ENCODE measurements at regions not wholly inside any gene's neighbourhood (a gene's known extent, or its start where the extent isn't known, plus 50 kb on each side); places are given as distances from the start of the nearest gene placed in this dataset.
A peak's percentile ranks its signal among the peaks of the same experiment; 100 is the strongest.

DNA sequence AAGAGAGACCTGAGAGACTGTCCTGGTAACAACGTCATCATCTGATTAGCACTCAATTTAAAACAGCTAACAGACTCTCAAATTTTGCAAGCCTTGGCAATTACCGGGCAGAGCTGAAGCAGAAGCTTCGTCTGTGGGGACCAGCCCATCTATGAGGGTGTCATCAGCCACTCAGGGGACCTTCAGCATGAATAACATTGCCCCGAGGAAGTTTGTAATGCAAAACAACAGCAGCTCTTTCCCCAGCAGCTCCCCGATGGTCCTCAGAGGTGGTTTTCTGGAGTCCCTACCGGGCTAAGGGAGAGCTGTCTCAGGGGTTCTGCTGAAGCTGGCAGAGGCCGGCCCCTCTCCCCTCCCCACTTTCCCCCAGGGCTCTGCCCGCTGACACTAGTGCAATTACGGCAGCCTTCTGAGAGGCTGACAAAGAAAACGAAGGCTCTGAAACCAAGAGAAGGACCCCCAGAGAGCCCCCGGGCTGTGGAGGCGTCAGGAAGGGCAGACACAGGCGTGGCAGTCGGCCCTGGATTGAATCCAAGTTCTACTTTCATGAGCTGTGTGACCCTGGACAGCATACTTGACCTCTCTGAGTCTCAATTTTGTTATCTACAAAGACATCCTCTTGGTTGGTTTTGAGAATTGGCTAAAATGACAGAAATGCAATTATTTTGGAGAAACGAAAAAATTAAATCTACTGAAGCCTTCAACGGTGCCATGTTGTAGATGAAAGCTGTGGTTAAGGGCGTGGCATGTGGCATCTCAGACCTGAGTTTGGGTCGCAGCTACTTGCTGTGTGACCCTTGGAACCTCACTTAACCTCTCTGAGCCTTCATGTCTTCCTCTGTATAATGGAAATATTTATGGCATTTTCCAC lies 102.1 kb upstream of the TLE3 start:
- no peak for DNase-seq (ENCODE audit: low read depth)

DNA sequence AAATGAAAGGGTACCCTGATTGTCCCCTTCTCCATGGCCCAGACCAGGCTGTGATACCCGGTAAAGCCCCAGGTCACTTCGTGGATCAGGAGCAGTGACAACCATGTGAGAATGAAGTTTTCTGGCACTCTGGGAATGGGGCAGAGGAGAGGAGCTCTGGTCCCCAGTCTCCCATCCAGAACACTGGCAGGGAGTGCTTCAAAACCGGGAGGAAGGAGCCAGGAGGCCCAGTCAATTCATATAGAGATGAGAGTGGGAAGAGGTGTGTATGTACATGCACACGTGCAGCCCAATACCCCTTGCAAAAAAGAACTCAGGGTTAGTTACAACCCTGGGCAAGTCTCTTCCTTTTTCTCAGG lies 101.4 kb upstream of the TLE3 start:
- no peak for DNase-seq (ENCODE audit: low read depth)

DNA sequence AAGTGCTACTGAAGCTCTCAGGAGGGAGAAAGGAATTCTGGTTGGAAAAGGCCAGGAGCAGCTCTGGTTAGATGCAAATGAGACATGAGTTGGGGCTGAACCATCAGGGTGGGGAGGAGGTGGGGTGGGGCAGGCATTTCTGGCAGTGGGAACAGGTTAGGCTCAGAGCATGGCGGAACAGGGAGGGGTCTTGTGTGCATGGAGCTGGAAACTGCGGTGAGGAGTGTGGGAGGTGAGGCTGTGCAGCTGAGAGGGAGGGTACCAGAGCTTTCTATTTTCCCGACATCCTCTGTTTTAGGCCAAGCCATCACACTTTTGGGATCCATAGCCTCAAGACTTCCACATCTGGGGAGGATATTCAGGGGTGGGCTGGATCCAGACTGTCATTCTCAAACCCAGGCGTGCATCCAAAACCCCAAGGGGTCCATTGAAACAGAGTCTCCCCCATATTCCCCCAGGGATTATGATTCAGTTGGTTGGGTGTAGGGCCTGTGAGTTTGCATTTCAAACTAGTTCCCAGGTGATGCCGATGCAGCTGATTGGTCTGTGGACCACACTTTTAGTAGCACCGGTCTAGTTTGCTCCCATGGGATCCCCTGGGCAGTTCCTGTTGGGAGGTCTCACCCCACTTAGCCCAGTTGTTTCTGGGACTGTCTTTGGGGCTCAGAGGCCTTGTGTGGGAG lies 100.9 kb upstream of the TLE3 start:
- no peak for DNase-seq (ENCODE audit: low read depth)

DNA sequence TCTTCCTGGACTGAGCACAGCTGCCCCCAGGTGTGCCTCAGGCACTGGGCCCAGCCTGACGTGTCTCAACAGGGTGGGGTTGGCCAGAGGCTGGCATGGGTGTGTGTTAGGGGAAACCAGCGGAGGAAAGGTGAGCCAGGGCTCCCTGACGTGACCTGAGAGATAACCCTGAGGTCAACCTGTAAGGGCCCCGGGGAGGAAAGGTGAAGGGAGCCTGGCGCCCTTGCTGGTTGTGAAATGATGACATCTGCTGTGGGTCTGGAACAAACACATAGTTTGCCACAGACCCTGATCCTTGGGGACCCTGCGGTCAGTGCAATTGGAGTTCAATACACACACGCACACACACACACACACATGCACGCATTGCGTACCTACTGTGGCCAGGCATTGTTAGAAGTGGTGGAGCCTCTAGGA lies 100.2 kb upstream of the TLE3 start:
- DNase-seq (ENCODE audit: low read depth), result no peak

DNA sequence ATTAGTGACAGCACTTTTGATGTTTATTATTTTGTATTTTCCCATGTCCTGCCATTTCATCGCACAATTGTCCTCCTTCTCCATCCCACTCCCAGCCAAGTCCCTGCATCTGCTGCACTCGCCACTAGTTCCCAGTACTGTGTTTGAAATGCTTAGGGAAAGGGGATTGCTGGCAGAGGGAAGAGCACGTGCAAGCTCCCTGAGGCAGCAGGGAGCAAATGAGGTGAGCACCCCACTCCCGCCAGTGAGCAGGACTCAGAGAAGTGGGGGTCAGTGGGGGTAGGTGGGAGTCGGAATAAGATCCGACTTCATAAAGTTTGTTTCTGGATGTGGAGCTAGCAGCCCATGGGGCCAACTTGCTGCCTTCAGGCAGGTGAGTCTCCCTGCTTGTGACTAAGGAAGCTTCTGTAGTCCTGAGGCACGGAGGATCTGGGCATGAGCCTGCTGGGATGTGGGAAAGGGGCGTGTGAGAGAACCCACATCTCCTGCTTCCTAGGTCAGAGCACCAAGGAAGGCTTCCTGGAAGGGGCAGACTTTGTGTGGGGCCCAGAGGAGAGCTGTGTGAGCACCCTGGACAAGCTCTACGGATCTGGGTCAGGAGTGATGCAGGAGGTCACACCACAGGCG lies 99.7 kb upstream of the TLE3 start:
- no peak for DNase-seq (ENCODE audit: low read depth)

DNA sequence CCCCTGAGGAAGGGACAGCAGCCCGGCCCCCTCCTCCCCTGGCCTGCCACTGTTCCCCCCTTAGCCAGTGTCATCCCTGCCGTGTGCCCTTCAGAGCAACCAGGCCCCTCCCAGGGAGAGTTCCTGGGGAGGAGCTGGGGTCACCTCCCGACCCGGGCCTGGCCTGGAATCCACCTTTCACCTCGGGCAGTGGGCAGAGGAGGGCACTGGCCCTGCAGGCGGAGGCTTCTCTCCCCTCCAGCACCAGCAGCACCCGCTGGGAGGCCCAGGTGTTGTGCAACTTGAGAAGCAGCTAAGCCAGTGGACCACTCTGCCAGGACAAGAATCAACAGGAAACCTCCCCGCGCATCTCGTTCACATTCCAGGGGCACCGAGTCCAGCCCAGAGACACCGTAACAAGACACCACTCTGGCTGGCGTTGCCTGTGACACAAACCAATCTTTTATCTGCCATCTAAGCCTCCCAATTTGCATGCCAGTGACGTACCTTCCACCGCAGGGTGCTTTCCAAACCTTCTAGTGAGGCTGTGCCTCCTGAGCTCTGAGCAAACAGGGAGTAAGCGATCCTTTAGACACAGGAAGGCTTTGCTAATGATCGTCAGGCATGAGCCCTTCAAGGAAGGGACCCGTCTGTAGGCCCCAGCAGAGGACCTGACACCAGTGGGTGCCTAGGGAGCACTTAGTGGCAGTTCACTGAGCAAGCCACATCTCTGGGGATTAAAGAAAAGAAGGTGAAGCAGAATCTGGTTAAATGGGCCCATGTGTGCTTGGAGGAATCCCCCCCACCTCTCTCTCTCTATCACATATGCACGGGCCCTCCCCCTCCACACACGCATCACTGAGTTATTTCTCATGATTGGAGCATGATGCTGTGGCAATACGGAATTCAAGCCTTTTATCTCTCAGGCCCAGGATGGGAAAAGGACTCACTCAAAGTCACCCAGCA lies 98.9 kb upstream of the TLE3 start:
- peak; percentile 21 for DNase-seq (ENCODE audit: low read depth)

DNA sequence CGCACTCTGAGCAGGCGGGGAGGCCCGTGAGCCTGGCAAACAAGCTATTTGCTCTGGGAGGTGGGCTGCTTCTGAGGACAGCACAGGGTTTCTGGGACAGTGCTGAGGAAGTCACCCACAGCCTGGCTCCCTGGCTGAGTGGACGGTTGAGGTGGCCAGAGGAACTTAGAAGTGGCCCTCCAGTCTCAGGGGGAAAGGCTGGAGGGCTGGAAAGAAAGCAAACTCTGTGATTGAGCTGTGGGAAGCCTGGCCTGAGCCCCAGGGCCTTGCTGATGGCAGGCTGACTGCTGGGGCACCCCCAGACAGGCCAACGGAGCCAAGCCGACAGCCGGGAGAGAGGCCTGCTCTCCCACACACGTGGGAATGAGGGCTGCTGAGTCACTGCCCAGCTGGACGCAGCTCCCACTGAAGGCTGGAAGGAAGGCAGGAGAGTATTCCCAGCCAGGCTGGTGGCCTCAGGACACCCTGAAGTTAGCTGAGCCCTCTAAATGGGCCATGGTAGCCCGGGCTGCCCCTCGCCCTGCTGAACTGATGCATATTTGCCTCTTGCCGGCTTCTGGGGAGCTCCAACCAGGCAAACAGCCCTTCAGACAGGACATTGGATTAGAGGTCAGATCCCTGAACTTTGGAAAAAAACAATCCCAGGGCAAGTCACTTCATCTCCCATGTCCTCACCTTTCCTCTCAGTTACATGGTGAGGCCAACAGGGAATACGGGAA lies 98.0 kb upstream of the TLE3 start:
- DNase-seq (ENCODE audit: low read depth), result peak; percentile 82

DNA sequence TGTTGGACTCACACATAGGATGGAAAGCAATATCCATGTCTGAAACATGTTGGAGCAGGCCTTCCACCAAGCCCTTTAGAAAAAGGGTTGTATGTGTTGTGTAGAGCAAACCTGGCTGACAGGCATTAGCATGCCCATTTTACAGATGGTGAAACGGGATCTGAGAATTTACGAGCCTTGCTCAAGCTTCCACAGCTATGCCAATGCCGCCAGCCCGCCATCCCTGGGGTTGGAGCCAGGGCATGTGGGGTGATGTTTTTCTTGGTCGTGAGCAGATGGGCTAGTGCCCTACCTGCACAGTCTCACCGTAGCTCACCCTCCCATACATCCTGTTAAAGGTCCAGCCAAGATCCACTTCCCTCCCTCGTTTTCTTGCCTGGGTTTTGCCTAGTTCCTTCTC lies 97.5 kb upstream of the TLE3 start:
- no peak for DNase-seq (ENCODE audit: low read depth)

DNA sequence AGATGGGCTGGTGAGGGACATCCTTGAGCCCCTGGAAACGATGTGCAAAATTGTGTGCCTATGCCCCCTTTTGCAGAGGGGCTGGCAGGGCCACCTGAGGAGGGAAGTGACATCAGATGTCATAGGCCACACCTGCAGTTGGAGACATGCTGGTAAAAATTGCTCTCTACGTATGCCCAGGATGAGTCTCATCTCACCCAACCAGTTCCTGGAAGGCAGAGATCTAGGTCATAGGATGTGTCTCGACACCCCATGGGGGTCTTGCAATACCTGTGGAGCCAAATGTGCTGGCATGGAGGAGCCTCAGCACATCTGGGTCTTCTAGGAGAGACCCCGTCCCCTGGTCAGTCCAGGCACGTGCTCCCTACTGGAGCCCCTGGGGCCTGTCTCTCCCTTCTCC lies 96.5 kb upstream of the TLE3 start:
- DNase-seq (ENCODE audit: low read depth), result no peak

DNA sequence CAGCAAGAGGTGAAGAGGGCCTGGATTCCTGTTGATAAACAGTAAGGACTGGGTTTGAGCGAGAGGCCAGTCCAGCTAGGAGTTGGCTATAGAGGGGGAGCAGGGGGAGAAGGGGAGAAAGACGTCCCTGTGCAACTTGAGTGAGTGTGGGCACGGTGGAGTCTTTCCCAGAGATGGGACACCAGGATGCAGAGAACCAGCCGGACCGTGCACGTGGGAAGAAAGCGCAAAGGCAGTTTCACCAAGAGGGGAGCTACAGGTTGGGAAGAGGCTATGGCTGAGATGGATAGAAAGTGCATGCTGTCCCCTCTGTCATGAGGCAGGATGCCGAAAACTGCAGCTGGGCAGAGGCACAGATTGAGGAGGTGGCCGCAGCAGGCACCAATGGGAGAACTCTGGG lies 96.0 kb upstream of the TLE3 start:
- DNase-seq (ENCODE audit: low read depth), result no peak

DNA sequence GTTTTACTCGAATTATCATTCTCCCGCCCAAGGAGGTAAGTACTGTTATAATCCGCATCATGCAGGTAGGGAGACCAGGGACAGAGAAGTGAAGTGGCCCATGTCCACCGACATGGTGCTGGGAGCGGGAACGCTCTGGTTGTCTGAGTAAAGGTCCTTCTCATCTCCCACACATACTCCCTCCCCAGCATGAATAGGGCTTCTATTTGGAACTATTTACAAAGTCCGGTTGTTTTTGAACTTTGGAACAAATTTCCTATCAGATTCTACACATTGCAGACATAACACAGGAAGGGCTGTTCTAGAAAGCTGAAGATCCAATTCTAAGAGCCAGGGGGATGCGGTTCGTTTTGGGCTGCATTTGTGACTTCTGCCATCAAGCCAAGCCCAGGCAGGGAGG lies 94.8 kb upstream of the TLE3 start:
- no peak for DNase-seq (ENCODE audit: low read depth)

DNA sequence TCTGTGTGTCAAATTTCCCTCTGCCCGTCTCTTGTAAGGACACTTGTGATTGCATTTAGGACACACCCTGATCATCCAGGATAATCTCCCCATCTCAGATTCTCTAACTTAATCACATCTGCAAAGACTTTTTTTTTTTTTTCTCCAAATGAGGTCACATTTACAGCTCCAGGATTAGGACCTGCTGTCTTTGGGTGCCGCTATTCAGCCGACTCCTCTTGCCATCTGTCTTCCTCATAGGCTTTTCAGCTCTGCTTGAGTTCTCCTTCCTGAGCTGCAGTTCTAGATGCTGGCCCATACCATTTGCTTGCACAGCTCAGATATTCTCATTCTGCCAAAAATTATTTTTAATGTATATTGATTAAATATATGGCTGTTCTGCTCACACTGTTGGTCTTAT lies 94.3 kb upstream of the TLE3 start:
- no peak for DNase-seq (ENCODE audit: low read depth)

DNA sequence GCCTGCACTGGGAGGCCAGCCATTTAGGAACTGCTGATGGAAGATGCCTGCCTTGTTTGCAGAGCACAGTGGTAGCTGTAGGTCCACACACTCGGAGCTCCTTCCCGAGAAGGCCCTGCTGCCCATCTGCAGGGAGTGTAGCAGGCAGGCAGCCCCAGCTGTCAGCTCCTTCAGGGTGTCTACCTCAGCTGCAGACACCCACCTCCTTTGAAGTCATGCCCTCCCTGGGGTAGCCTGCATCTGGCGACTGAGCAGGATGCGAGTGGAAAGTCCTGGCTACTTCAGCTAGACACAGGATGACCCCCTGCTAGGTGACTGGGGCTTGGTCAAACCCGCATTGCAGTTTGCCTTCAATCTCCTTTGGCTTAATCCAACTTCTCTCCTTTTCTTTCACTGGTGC lies 93.2 kb upstream of the TLE3 start:
- DNase-seq (ENCODE audit: low read depth), result no peak

DNA sequence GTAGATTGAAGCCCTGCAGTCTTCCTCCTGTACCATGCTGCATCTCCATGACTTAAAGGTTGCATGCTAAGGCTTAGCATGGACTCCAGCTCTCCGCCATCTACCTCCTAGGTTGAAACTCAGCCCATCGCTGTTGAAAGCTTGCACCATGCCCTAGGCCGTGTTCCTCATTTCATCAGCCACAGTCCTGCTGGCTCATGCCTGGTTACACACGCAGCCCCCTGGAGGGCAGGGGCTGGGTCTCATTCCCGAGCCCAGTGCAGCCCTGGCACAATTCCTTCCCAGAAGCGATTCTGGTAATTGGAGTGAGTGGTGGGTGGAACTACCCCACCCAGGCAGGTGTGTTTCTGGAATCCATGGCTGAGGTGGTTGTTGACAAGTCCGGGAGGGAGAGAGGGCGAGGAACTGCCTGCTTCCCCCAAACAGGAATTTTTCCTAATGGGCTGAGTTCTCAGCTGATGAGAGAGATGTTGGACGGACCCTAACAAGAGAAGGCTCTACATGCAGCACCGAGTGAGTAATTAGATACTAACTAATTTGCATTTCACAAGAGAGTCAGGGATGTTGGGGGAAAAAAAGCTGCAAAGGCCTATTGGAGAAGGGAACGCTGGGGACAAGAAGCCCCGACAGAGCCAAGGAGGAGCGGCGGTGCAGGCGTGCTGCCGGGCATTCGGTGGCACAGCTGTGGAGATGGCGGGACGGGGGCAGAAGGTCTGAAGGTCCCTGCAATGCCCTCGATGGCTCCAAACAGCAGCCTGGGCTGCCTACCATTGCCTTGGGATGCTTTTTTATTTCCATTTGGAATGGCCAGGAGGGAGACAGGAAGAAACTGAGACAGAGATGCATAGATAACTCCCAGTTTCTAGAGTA lies 92.3 kb upstream of the TLE3 start:
- no peak for DNase-seq (ENCODE audit: low read depth)

DNA sequence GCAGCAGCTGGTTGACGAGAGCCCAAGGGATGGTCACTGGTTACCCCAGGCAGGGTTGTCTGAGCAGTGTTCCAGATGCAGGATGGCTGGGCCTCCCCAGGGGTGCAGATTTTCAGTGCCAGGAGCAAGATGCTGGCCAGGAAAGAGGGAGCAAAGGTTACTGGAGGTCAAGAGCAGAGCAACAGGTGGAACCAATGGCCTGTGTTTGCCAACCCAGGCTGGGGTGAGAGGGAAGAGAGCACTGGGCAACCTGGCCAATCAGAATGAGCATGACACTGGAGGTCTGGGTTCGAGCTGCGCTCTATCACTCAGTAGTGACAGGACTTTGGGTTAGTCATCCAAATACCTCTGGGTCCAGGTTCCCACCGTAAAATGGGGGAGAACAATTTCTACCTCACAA lies 90.6 kb upstream of the TLE3 start:
- no peak for DNase-seq (ENCODE audit: low read depth)

DNA sequence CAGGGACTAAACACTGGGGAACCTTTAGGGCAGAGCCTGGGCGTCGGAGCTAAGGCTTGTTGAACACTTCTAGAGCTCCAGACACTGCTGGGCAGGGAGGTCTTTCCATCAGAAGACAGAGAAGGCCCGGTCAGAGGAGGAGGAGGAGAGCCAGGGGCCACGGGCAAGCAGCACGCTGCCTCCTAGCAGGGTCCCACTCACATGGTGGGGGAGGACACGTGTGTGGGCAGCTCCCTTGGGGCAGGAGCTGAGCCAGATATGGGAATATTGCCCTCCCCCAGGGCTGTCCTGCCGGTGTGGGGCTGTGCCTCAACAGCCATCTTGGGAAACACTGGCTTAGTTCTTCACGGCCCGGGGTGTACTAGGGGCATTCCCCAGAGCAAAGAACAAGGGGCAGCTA lies 89.6 kb upstream of the TLE3 start:
- DNase-seq (ENCODE audit: low read depth), result no peak

DNA sequence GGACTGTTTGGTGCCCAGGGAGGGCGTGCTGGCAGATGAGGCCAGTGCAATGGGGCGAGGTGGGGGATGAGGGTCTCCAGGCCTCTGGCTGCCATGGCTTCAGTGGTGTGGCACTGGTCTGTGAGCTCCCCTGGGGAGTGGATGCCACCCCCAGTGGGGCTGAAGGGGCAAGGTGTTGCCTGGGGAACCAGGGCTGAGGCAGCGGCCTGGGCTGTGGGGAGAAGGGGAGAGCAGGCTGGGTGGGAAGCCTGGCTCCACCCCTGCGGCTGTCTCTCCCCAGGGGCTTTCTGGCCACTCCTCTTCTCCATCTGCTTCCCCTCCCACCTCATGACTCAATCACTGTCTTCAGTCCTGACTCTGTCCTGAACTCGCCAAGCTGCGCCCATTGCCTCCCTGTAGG lies 88.4 kb upstream of the TLE3 start:
- DNase-seq (ENCODE audit: low read depth), result no peak

DNA sequence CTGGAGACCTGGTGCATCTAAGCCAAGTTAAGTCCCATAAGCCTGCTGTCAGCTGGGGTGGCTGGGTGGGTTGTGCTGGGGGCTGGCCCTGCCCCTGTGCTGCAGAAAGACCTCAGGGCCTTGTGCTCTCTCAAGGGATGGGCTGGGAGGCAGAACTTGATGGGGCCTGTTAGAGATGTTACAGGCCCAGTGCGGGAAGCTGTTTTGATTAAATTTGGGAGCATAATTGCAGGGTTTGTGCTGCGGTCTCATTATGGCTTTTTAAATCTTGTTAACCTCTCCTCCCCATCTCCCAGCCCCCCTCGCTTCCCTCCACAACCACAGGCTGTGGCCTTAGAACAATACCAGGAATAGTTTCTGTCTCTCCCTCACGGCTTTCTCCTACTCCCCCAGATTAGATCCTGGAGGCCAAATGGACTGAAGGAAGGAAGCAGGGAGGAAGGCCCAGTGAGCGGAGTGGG lies 87.6 kb upstream of the TLE3 start:
- DNase-seq (ENCODE audit: low read depth), result no peak

DNA sequence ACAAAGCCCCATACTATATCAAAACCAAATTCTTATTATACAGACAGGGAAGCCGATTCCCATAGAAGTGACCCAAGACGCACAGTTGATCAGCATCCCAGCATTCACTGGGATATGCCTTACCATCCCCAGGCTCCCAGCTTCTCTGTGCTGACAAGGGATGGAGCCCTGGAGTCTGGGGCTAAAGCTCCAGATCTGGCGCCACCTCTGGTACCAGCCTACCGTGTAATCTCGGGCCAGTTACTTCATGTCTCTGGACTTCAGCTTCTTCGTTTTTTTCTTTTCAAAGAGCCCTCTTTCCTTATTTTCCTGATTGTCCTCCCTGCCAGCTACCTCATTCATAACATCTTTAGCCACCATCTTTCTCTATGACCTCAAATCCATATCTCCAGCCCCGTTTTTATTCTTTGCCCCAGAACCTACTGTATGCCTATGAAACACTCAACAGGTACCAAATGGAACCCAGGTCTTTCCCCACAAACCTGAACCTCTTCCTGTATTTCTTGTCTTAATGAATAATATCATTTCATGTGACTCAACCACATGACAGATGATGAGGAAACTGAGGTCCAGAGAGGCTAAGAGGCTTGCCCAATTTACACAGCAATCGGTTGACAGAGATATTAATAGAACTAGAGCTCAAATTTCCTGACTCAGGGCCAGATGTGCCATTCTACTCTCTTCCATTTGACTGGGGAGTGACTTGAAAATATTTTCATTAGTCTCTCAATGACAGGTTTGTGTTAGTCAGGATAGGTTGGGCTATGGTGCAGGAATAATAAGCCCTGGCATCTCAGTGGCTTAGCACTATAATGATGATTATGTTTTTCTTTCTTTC lies 85.4 kb upstream of the TLE3 start:
- no peak for DNase-seq (ENCODE audit: low read depth)
